Pancreas (tissue), 10 donors: ENCODE measurements at regions not wholly inside any gene's neighbourhood (a gene's known extent, or its start where the extent isn't known, plus 50 kb on each side); places are given as distances from the start of the nearest gene placed in this dataset.

ENCODE experiments used
- ATAC-seq, 4 donors: fragments of 200-7000 bp; cut with Tn5 transposase; one replicate each; pipeline versions ENCODE4 v1.8.0 to v1.9.1; 2020; ENCODE audit warnings: mild to moderate bottlenecking in 4 of 4, moderate library complexity in 4 of 4
- DNase-seq, 6 donors: peaks; one replicate each; pipeline ENCODE4 v3.0.0-alpha.2; 2020
- FAIRE-seq: peaks from 2 replicates; lab custom pipeline; 2012; peaks lifted over from hg19 to GRCh38; lab: Jason Lieb, UNC
- H3K27ac ChIP-seq, 4 donors: fragments of 200-600 bp; sonication (generic); 1 replicate in 3 of 4; 2 replicates in 1 of 4; pipeline versions ENCODE4 v1.5.0 to v1.8.0; 2020
- H3K27me3 ChIP-seq, 4 donors: fragments of 200-600 bp; one replicate each; pipeline ENCODE4 v1.8.0; 2021
- H3K36me3 ChIP-seq, 3 donors: fragments of 200-600 bp; sonication (generic) in 1 of 3; one replicate each; pipeline versions ENCODE4 v1.5.0 to v1.8.0; 2020 to 2021
- H3K4me1 ChIP-seq, 3 donors: fragments of 200-600 bp; one replicate each; pipeline ENCODE4 v1.8.0; 2021
- H3K4me3 ChIP-seq, 4 donors: fragments of 200-600 bp; sonication (generic) in 2 of 4; one replicate each; pipeline versions ENCODE4 v1.5.0 to v1.8.0; 2020 to 2021
- H3K9me3 ChIP-seq, 4 donors: fragments of 200-600 bp; one replicate each; pipeline ENCODE4 v1.8.0; 2021
- CTCF ChIP-seq, 4 donors: fragments of 200-600 bp; sonication (generic) in 3 of 4; IDR thresholded peaks; one replicate each; pipeline versions ENCODE4 v1.5.0 to v1.8.0; 2021; ENCODE audit warnings: antibody characterized with exemption in 4 of 4
- WGBS, 2 donors: extraction: QIAGEN DNeasy Blood & Tissue Kit; methylation state at CpG; one replicate each; pipeline ENCODE4 v1.1.7; 2013; 5-methylcytosine and 5-hydroxymethylcytosine counted together
- intact Hi-C, 3 donors: fragments of 100-400 bp; cut with DNase I; formaldehyde crosslinking; loops; one replicate each; pipeline versions ENCODE4 v1.11.1 to v1.14.2; 2022
- donor health status: healthy with polysubstance abuse.
- donor health status: DM: no; HTN: no; CAD: no; lungs with moderate emphysema.
- donor health status: DM: no; HTN: no; CAD: no.
- donor health status: control.
- donor health status: control.
- donor health status: Bipolar disorder and iron deficiency.
- donor health status: DM: yes; HTN: yes; CAD: no.
- donor health status: DM: no; HTN: no; CAD: no.
- donor health status: DM: no; HTN: no; CAD: no.
- donor health status: DM: yes; HTN: yes; CAD: no.

- no peaks in the 10 kb centered on the region for H3K4me1 ChIP-seq
- intact Hi-C loops = loop anchor here in 1 of 3 donors (10.0 kb wide), 1 partner anchor 257 kb away; the partner anchor contains the start of gene SNN
- TF ChIP-seq CTCF (IDR thresholded peaks at IDR 0.05) = peak; percentile 50 to 70 (median 58)
- H3K27ac ChIP-seq = no peak overlapping the region
- FAIRE-seq (no peak), ATAC-seq (peak; percentile 67 to 90 (median 86)), DNase-seq (peak in 4 of 6 donors; percentile 40 to 75 (median 40))
- H3K27me3 ChIP-seq = no peaks in the 10 kb centered on the region
- 70 to 76% methylated on average over 17 of the region's 17 CpGs for WGBS, 2 donors
- no peak overlapping the region for H3K4me3 ChIP-seq
- H3K36me3 ChIP-seq = no peaks in the 10 kb centered on the region
- no peaks in the 10 kb centered on the region for H3K9me3 ChIP-seq
Measured at GRCh38 chr16:11407047-11407982, 62.1 kb downstream of the RMI2 start.

- FAIRE-seq (no peak), DNase-seq (no peak), ATAC-seq (no peak)
- Histone ChIP-seq H3K4me3 (no peak overlapping the region), H3K36me3 (no peaks in the 10 kb centered on the region), H3K27me3 (no peaks in the 10 kb centered on the region), H3K9me3 (no peaks in the 10 kb centered on the region), H3K27ac (no peak overlapping the region), H3K4me1 (no peaks in the 10 kb centered on the region)
- intact Hi-C loops = loop anchor here in 1 of 3 donors (10.0 kb wide), 1 partner anchor 257 kb away; the partner anchor contains the start of gene SNN
- no peak for TF ChIP-seq CTCF (IDR thresholded peaks at IDR 0.05)
- 73 to 86% methylated on average over 8 of the region's 8 CpGs for WGBS, 2 donors
Measured at GRCh38 chr16:11408216-11408615, 63.0 kb downstream of the RMI2 start.

- TF ChIP-seq CTCF (IDR thresholded peaks at IDR 0.05) = no peak
- Histone ChIP-seq H3K27me3 (no peaks in the 10 kb centered on the region), H3K27ac (no peak overlapping the region), H3K36me3 (no peaks in the 10 kb centered on the region), H3K9me3 (no peaks in the 10 kb centered on the region), H3K4me3 (no peak overlapping the region), H3K4me1 (no peaks in the 10 kb centered on the region)
- no peak for ATAC-seq
- no peak for DNase-seq
- WGBS, 2 donors = 70 to 71% methylated on average over 6 of the region's 6 CpGs
- intact Hi-C loops = loop anchor here in 1 of 3 donors (10.0 kb wide), 1 partner anchor 255 kb away; the partner anchor contains the start of gene SNN
- FAIRE-seq = no peak
Measured at GRCh38 chr16:11409398-11409797, 64.1 kb downstream of the RMI2 start.

- Histone ChIP-seq H3K27ac (no peak overlapping the region), H3K4me3 (no peak overlapping the region), H3K9me3 (no peaks in the 10 kb centered on the region), H3K27me3 (no peaks in the 10 kb centered on the region), H3K4me1 (no peaks in the 10 kb centered on the region), H3K36me3 (no peaks in the 10 kb centered on the region)
- ATAC-seq (peak in 2 of 4 donors; percentile 43 to 51), FAIRE-seq (no peak), DNase-seq (peak in 1 of 6 donors; percentile 61)
- 82 to 90% methylated on average over 12 of the region's 12 CpGs for WGBS, 2 donors
- intact Hi-C loops = no loop called here
- TF ChIP-seq CTCF (IDR thresholded peaks at IDR 0.05) = no peak
Measured at GRCh38 chr16:11410376-11411058, 65.3 kb downstream of the RMI2 start.
